Lower lobe of right lung (tissue), 2 donors: ENCODE measurements at regions not wholly inside any gene's neighbourhood (a gene's known extent, or its start where the extent isn't known, plus 50 kb on each side); places are given as distances from the start of the nearest gene placed in this dataset.

Experiments
- ATAC-seq, 2 donors: fragments of 200-7000 bp; cut with Tn5 transposase; one replicate each; pipeline ENCODE4 v1.9.1; 2020 to 2022; ENCODE audit warnings: mild to moderate bottlenecking in 2 of 2, moderate library complexity in 2 of 2
- DNase-seq: peaks from one replicate; pipeline ENCODE4 v3.0.0-alpha.2; 2020
- H3K27ac ChIP-seq: fragments of 200-600 bp; one replicate; pipeline ENCODE4 v1.8.0; 2022
- H3K27me3 ChIP-seq: fragments of 200-600 bp; one replicate; pipeline ENCODE4 v1.8.0; 2022; ENCODE audit warnings: low read depth
- H3K36me3 ChIP-seq: fragments of 200-600 bp; one replicate; pipeline ENCODE4 v1.8.0; 2022; ENCODE audit warnings: mild to moderate bottlenecking
- H3K4me1 ChIP-seq: fragments of 200-600 bp; one replicate; pipeline ENCODE4 v1.8.0; 2022
- H3K4me3 ChIP-seq: fragments of 200-600 bp; one replicate; pipeline ENCODE4 v1.8.0; 2022; ENCODE audit warnings: mild to moderate bottlenecking
- H3K9me3 ChIP-seq: fragments of 200-600 bp; one replicate; pipeline ENCODE4 v1.8.0; 2022
- intact Hi-C: fragments of 100-400 bp; cut with DNase I; formaldehyde crosslinking; loops from one replicate; pipeline ENCODE4 v1.11.0; 2022
- TF ChIP-seq, protein P1 (sequence below): fragments of 200-600 bp; IDR thresholded peaks from one replicate; pipeline ENCODE4 v1.8.0; 2022; ENCODE audit warnings: antibody characterized with exemption, mild to moderate bottlenecking
- donor health status: DM: no; HTN: yes; CAD: no; lungs with severe emphysema.

DNA sequence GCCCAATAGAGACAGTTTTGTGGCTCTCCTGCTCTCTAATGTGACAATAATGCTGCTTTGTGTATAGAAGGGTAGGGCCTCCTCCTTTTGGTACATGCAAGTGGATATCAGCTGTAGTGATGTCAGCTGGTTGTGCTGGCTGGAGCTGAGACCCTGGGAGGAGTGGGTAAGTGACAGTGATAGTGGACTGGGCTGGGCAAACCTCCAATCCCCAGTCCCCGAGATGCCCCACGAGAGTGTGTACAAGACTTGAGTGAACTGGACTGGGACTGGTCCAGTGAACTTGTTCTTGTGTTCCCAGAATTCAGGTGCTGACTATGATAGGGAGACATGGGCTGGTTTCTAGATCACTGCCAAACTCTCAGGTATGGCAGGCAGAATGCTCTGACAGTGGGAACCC, 583.6 kb upstream of the PCDH10 start:
- intact Hi-C loops = no loop called here
- Histone ChIP-seq H3K36me3 (no peaks in the 10 kb centered on the region), H3K4me1 (no peaks in the 10 kb centered on the region), H3K27ac (no peak overlapping the region), H3K27me3 (no peaks in the 10 kb centered on the region), H3K4me3 (no peak overlapping the region), H3K9me3 (no peaks in the 10 kb centered on the region)
- ATAC-seq (no peak), DNase-seq (no peak)
- TF ChIP-seq, protein P1, sequence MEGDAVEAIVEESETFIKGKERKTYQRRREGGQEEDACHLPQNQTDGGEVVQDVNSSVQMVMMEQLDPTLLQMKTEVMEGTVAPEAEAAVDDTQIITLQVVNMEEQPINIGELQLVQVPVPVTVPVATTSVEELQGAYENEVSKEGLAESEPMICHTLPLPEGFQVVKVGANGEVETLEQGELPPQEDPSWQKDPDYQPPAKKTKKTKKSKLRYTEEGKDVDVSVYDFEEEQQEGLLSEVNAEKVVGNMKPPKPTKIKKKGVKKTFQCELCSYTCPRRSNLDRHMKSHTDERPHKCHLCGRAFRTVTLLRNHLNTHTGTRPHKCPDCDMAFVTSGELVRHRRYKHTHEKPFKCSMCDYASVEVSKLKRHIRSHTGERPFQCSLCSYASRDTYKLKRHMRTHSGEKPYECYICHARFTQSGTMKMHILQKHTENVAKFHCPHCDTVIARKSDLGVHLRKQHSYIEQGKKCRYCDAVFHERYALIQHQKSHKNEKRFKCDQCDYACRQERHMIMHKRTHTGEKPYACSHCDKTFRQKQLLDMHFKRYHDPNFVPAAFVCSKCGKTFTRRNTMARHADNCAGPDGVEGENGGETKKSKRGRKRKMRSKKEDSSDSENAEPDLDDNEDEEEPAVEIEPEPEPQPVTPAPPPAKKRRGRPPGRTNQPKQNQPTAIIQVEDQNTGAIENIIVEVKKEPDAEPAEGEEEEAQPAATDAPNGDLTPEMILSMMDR = no peak

DNA sequence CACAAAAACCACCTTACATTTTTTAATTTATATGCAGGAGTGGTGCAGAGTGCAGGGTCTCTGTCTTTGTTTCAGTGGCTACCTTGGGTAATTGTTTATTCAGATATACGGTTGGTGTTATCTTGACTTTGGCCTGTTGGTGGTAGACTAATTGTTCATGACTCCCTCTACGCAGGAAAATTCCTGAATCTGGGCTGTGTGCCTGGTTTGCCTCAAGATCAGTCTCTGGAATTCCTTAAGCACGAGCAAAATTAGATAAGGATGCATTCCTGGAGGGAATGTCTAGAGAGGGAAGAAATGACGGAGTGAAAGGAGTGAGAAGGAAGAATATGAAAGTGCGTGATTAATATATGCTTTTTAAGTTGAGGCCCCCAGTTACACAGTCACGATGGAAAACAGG, 576.9 kb upstream of the PCDH10 start:
- TF ChIP-seq, protein P1 = no peak
- no peak overlapping the region for H3K4me3 ChIP-seq
- no peak overlapping the region for H3K27ac ChIP-seq
- intact Hi-C loops = no loop called here
- no peaks in the 10 kb centered on the region for H3K36me3 ChIP-seq
- no peak for DNase-seq
- no peaks in the 10 kb centered on the region for H3K4me1 ChIP-seq
- peak in 1 of 2 donors; percentile 57 for ATAC-seq
- no peaks in the 10 kb centered on the region for H3K27me3 ChIP-seq
- no peaks in the 10 kb centered on the region for H3K9me3 ChIP-seq

DNA sequence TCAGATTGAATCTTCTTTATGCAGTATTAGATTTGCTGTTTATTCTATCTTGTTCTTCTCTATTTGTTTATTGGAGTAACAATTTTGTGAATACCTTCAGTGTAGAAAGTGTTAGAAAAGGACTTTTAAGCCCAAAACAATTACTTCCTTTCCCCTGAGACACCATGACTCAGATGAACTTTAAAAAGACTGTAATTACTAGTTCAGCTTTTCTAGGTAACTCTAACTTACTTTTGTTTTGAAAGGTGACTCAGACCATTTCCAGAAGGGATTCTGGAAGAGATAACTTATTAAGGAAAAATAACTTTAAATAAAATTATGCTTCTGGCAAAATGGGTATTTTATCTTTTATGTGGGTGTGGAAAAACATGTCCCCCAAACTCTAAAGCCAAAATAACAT, 561.5 kb upstream of the PCDH10 start:
- no peak overlapping the region for H3K27ac ChIP-seq
- H3K27me3 ChIP-seq = no peaks in the 10 kb centered on the region
- ATAC-seq = no peak
- intact Hi-C loops = no loop called here
- DNase-seq = no peak
- no peaks in the 10 kb centered on the region for H3K36me3 ChIP-seq
- H3K4me1 ChIP-seq = no peaks in the 10 kb centered on the region
- H3K9me3 ChIP-seq = no peaks in the 10 kb centered on the region
- TF ChIP-seq, protein P1 = no peak
- H3K4me3 ChIP-seq = no peak overlapping the region

DNA sequence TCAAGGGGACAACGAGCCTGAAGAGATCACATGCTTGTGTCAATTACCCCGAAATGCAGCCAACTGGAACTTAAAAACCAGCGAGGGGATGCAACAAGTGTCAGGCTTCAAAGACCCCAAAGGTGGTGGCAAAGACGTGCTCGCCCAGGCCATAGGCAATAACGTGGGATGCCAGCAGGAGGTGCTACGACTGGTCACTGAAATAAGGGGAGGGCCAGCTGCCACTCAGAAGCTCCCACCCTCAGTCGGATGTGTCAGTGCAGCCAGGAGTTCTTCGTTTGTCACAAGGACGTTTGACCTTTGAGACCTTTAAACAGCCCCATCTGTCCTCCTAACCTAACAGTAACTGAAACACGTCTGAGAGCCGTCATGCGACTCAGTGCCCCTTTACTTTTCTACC, 556.8 kb upstream of the PCDH10 start:
- DNase-seq = no peak

DNA sequence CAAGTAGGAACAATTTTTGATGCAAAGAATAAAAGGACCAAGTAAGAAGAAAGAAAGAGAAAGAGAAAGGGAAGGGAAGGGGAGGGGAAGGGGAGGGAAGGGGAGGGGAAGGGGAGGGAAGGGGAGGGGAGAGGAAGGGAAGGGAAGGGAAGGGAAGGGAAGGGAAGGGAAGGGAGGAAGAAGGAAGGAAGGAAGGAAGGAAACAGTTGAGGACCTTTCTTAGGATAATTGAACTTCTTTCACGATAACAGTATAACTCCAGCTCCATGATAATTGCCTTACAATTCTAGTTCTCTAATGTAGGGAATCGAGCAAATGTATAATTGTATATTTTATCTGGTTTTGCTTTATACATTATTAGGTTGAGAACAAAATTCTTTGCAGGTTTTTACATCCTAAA, 556.2 kb upstream of the PCDH10 start:
- ATAC-seq (no peak), DNase-seq (no peak)
- Histone ChIP-seq H3K36me3 (no peaks in the 10 kb centered on the region), H3K9me3 (no peaks in the 10 kb centered on the region), H3K4me3 (no peak overlapping the region), H3K4me1 (no peaks in the 10 kb centered on the region), H3K27me3 (no peaks in the 10 kb centered on the region), H3K27ac (no peak overlapping the region)
- intact Hi-C loops = no loop called here
- TF ChIP-seq, protein P1 = no peak

More for the DNA sequence above, 556.8 kb upstream of the PCDH10 start:
- Histone ChIP-seq H3K27me3 (no peaks in the 10 kb centered on the region), H3K4me3 (no peak overlapping the region), H3K4me1 (no peaks in the 10 kb centered on the region), H3K9me3 (no peaks in the 10 kb centered on the region), H3K27ac (no peak overlapping the region), H3K36me3 (no peaks in the 10 kb centered on the region)
- TF ChIP-seq, protein P1 = no peak
- no peak for ATAC-seq
- intact Hi-C loops = no loop called here
